Stimulated activated effector memory CD8-positive, alpha-beta T cell treated with anti-CD3 and anti-CD28 coated beads, Interleukin-12 subunit alpha, Interleukin-12 subunit beta, amount 100 ng/mL, for 72 hours (primary cell): ENCODE measurements at regions not wholly inside any gene's neighbourhood (a gene's known extent, or its start where the extent isn't known, plus 50 kb on each side); places are given as distances from the start of the nearest gene placed in this dataset.
"Not testable (repeated sequence)": the region's sequence is repeated elsewhere in the genome, so short reads cannot be mapped to it uniquely, and the experiment has no call there.

Experiments
- ATAC-seq: fragments of 150-1000 bp; cut with Tn5 transposase; 2 replicates; pipeline ENCODE4 v1.10.0; 2021
- DNase-seq, 2 donors: peaks; one replicate each; pipeline ENCODE4 v3.0.0; 2021 to 2022; ENCODE audit warnings: low spot score in 2 of 2
- H3K27ac Mint-ChIP-seq: one replicate; pipeline ENCODE4 v1.8.0; 2022; ENCODE audit warnings: mild to moderate bottlenecking, mixed read lengths
- H3K36me3 Mint-ChIP-seq: one replicate; pipeline ENCODE4 v1.8.0; 2022; ENCODE audit warnings: mild to moderate bottlenecking, mixed read lengths
- H3K4me1 Mint-ChIP-seq: one replicate; pipeline ENCODE4 v1.8.0; 2022; ENCODE audit warnings: mixed read lengths
- H3K4me3 Mint-ChIP-seq: one replicate; pipeline ENCODE4 v1.8.0; 2022; ENCODE audit warnings: mild to moderate bottlenecking, mixed read lengths
- H3K9me3 Mint-ChIP-seq: one replicate; pipeline ENCODE4 v1.8.0; 2022; ENCODE audit warnings: mixed read lengths

DNA sequence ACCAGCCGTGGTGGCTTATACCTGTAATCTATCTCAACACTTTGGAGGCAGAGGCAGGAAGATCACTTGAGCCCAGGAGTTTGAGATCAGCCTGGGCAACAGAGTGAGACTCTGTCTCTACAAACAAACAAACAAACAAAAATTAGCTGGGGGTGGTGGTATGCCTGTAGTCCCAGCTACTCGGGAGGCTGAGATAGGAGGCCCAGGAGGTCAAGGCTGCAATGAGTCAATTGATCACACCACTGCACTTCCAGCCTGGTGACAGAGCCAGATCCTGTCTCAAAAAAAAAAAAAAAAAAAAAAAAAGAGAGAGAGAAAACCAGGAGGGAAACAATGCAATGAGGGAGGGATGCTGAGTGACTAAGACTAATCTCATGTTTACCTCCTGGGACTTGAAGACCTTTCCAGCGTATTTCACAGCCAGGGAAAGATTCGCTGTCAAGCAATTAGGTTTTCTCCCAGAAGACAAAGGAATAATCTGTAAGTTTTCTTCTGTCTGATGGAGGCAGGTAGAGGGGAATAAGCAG, 51.1 kb upstream of the MIER3 start:
- DNase-seq = no peak
- Mint-ChIP-seq H3K9me3 (no peaks in the 10 kb centered on the region), H3K4me3 (no peak overlapping the region), H3K36me3 (no peaks in the 10 kb centered on the region), H3K27ac (no peak overlapping the region), H3K4me1 (no peaks in the 10 kb centered on the region)
- ATAC-seq = no peak

DNA sequence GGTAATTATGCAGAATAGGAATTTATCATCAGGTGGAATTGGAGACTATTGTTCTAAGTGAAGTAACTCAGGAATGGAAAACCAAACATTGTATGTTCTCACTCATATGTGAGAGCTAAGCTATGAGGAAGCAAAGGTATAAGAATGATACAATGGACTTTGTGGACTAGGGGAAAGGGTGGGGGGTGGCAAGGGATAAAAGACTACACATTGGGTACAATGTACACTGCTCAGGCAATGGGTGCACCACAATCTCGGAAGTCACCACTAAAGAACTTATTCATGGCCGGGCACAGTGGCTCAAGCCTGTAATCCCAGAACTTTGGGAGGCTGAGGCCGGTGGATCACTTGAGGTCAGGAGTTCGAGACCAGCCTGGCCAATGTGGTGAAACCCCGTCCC, 51.6 kb upstream of the MIER3 start:
- H3K36me3 Mint-ChIP-seq, ATAC-seq, H3K27ac Mint-ChIP-seq, H3K9me3 Mint-ChIP-seq, H3K4me1 Mint-ChIP-seq, H3K4me3 Mint-ChIP-seq, DNase-seq: not testable (repeated sequence)

DNA sequence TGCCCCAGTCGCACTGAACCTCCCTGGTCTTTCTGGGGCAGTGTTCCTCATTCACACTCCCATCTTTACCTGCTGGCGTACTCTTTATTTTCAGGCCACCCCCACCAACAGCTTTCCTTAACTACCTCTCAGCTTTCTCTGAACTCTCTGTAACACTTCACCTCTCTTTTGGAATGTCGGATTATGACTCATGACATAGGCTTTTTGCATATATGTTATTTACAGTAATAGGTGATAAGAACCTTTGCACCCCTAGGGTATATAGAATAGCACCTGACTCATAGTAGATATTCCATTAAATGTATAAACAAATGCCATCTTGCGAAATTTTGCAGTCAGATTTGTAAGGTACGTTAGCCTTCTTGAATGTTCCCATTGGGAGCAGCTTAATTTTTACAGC, 52.9 kb upstream of the MIER3 start:
- no peaks in the 10 kb centered on the region for H3K4me1 Mint-ChIP-seq
- H3K4me3 Mint-ChIP-seq = no peak overlapping the region
- ATAC-seq (no peak), DNase-seq (no peak)
- no peaks in the 10 kb centered on the region for H3K9me3 Mint-ChIP-seq
- H3K27ac Mint-ChIP-seq = no peak overlapping the region
- no peaks in the 10 kb centered on the region for H3K36me3 Mint-ChIP-seq

DNA sequence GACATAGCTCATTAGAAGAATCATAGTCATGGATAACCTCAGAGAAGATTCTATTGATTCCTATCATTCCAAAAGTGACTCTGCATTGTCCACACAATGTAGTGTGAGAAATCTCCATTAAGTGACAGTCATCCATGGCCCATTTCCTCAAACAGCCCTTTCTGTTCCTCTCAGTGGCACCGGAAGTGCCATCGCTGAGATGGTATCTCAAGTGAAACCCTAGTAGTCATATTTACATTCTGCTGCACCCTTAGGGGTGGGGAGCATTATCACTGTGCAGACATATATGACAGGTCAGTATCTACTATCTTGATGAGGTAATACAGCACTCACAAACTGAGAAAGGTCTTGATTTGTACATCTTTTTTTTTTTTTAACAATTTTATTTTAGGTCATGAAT, 55.4 kb upstream of the MIER3 start:
- Mint-ChIP-seq H3K36me3 (no peaks in the 10 kb centered on the region), H3K4me3 (no peak overlapping the region), H3K9me3 (no peaks in the 10 kb centered on the region), H3K27ac (no peak overlapping the region), H3K4me1 (no peaks in the 10 kb centered on the region)
- ATAC-seq (peak; percentile 73), DNase-seq (no peak)

DNA sequence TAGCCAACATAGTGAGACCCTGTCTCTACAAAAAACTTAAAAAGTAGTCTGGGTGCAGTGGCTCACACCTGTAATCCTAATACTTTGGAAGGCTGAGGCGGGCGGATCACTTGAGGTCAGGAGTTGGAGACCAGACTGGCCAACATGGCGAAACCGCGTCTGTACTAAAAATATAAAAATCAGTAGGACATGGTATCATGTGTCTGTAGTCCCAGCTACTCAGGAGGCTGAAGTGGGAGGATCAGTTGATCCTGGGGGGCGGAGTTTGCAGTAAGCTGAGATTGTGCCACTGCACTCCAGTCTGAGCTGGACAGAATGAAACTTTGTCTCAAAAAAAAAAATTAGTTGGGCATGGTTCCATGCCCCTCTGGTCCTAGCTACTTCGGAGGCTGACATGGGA, 57.9 kb upstream of the MIER3 start:
- Mint-ChIP-seq H3K36me3 (no peaks in the 10 kb centered on the region), H3K4me1 (no peaks in the 10 kb centered on the region), H3K9me3 (no peaks in the 10 kb centered on the region), H3K27ac (no peak overlapping the region), H3K4me3 (no peak overlapping the region)
- ATAC-seq = no peak
- DNase-seq = no peak

DNA sequence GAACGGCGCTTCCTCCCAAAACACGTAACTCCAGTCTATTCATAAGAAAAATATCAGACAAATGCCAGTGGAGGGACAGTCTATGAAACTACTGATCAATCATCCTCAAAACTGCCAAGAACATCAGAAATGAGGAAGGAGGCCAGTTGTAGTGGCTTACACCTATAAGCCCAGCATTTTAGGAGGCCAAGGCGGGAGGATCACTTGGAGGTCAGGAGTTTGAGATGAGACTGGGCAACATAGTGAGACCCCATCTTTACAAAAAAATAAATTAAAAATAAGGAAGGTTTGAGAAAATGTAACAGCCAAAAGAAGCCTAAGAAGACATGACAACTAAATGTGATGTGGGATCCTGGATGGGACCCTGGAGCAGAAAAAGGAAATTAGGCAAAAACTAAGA, 58.9 kb upstream of the MIER3 start:
- no peak overlapping the region for H3K27ac Mint-ChIP-seq
- H3K36me3 Mint-ChIP-seq = no peaks in the 10 kb centered on the region
- H3K4me1 Mint-ChIP-seq = no peaks in the 10 kb centered on the region
- no peaks in the 10 kb centered on the region for H3K9me3 Mint-ChIP-seq
- no peak for DNase-seq
- no peak overlapping the region for H3K4me3 Mint-ChIP-seq
- ATAC-seq = no peak

DNA sequence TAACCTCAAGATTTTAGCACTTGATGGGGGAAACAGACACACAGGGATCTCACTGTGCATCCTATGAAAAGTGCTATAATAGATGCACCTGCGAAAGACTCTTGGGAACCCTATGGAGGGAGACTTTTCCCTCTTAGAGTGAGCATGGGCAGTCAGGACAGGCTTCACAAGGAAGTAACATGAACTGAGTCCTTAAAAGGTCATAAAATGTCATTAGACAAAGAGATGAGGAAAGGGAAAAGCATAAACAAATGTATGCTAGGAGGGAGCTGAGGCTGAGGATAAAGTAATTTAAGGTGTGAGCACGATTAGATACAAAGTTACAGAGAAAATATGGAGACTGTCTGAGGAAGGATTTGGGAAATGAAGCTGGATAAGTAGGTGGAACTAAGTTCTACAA, 60.6 kb upstream of the MIER3 start:
- Mint-ChIP-seq H3K4me3 (no peak overlapping the region), H3K36me3 (no peaks in the 10 kb centered on the region), H3K4me1 (no peaks in the 10 kb centered on the region), H3K27ac (no peak overlapping the region), H3K9me3 (no peaks in the 10 kb centered on the region)
- no peak for ATAC-seq
- no peak for DNase-seq

DNA sequence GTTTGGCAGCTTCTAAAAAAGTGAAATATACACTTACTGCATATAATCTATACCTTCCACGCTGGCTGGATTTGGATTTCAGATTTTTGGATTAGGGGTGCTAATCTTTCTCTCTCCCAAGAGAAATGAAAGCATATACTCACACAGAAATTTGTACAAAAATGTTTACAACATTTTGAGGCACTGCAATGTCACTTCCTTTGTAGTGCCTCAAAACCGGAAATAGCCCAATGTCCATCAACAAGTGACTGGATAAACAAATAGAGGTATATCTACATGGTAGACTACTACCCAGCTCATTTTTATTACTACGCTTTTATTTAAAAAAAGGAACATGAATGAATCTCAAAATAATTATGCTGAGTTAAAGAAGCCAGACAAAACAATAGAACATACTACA, 74.0 kb upstream of the MIER3 start:
- Mint-ChIP-seq H3K27ac (no peak overlapping the region), H3K4me3 (no peak overlapping the region), H3K36me3 (no peaks in the 10 kb centered on the region), H3K4me1 (peaks cover 7% of the 10 kb centered on the region), H3K9me3 (no peaks in the 10 kb centered on the region)
- DNase-seq (no peak), ATAC-seq (no peak)

DNA sequence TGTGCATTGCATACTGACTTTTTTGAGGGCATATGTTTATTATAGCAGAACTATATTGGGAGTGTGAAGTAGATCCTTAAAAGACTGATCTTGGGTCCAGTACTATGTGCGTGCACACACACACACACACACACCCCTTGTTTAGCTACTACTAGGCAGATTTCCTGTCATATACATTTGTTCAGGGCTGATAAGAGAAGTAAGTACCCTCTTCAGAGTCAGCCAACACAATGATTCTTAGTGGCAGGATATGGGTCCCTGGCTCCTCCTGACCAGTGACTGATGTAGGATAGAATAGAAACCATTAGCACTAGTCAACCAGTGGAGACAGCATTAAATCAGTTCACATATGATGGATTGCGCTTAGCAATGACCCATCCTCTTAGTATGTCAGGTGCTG, 76.2 kb upstream of the MIER3 start:
- no peaks in the 10 kb centered on the region for H3K36me3 Mint-ChIP-seq
- no peak overlapping the region for H3K27ac Mint-ChIP-seq
- H3K9me3 Mint-ChIP-seq = no peaks in the 10 kb centered on the region
- no peak overlapping the region for H3K4me3 Mint-ChIP-seq
- peaks cover 16% of the 10 kb centered on the region for H3K4me1 Mint-ChIP-seq
- ATAC-seq = no peak
- no peak for DNase-seq

DNA sequence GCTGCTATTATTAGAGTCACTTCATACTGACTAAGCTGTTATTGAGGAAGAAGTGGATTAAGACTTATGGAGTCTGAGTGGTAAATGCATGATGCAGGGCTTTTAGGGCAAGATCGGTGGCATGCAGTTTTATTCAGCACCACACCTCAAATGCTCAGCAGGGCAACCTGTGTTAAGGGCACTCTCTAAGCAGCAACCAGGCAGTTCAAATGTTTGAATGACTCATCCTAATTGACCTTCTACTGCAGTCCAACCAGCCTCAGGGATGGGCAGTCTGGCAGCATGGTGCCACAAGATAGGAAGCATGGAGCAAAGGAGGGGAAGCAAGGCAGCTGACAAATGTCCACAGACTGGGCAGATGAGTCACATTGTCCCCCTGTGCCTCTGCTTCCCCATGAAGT, 80.2 kb upstream of the MIER3 start:
- DNase-seq (no peak), ATAC-seq (no peak)
- H3K36me3 Mint-ChIP-seq = no peaks in the 10 kb centered on the region
- H3K27ac Mint-ChIP-seq = no peak overlapping the region
- H3K4me3 Mint-ChIP-seq = no peak overlapping the region
- peaks cover 16% of the 10 kb centered on the region for H3K4me1 Mint-ChIP-seq
- H3K9me3 Mint-ChIP-seq = no peaks in the 10 kb centered on the region

DNA sequence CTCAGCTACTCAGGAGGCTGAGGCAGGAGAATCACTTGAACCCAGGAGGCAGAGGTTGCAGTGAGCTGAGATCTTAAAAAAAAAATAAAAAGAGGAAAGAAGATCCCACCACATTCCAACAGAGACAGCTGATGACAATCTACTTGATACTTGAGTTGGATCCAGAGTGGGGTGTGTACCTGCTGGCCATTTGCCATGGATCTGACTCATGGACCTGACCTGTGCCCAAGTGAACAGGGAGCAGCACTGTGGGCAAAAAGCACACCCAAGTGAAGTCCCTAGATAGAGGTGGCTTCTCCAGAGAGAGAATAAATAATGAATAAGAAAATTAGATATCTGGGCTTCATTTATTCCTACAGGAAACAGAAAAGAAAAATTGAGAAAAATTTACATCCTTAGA, 81.2 kb upstream of the MIER3 start:
- H3K9me3 Mint-ChIP-seq = no peaks in the 10 kb centered on the region
- H3K36me3 Mint-ChIP-seq = no peaks in the 10 kb centered on the region
- peaks cover 16% of the 10 kb centered on the region for H3K4me1 Mint-ChIP-seq
- ATAC-seq (no peak), DNase-seq (no peak)
- H3K27ac Mint-ChIP-seq = no peak overlapping the region
- H3K4me3 Mint-ChIP-seq = no peak overlapping the region

DNA sequence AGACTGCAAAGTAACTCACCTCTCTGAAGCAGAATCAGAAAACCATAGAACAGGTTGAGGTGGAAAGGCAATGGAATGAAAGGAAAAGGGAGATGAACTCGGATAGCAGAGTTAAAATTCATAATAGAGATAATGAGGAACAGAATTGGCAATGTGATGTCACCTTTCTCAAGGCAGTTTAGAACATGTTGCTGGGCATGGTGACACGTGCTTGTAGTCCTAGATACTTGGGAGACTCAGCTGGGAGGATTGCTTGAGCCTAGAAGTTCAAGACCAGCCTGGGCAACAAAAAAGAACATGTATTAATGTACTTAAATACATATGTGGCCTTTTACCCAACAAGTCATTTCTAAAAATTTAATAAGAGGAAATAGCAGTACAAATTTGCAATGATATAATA, 81.6 kb upstream of the MIER3 start:
- Mint-ChIP-seq H3K9me3 (no peaks in the 10 kb centered on the region), H3K4me1 (peaks cover 16% of the 10 kb centered on the region), H3K27ac (no peak overlapping the region), H3K36me3 (no peaks in the 10 kb centered on the region), H3K4me3 (no peak overlapping the region)
- ATAC-seq (no peak), DNase-seq (no peak)

DNA sequence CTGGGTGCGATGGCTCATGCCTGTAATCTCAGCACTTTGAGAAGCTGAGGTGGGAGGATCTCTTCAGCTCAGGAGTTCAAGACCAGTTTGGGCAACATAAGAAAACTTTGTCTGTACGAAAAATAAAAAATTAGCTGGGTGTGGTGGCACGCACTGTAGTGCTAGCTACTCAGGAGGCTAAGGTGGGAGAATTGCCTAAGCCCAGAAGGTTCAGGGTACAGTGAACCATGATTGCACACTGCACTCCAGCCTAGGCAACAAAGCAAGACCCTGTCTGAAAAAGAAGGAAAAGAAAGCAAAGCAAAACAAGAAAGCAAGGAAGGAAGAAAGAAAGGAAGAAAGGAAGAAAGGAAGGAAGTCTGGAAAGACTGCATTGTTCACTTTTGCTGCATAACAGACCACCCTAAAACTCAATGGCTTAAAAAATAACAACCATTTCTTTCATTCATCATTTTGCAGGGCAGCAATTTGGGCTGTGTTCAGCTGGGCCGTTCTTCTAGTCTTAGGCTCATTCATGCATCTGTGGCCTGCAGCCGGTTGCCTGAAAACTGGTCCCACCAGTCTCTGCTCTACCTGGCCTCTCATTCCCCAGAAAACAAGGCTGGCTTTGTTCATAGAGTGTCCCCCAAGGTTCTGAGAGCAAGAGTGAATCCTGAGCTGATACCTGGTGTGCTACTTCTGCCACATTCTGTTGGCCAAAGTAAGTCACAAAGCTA, 82.4 kb upstream of the MIER3 start:
- DNase-seq = no peak
- no peak for ATAC-seq
- H3K27ac Mint-ChIP-seq = no peak overlapping the region
- H3K4me3 Mint-ChIP-seq = no peak overlapping the region
- H3K9me3 Mint-ChIP-seq = no peaks in the 10 kb centered on the region
- no peaks in the 10 kb centered on the region for H3K36me3 Mint-ChIP-seq
- peaks cover 16% of the 10 kb centered on the region for H3K4me1 Mint-ChIP-seq

DNA sequence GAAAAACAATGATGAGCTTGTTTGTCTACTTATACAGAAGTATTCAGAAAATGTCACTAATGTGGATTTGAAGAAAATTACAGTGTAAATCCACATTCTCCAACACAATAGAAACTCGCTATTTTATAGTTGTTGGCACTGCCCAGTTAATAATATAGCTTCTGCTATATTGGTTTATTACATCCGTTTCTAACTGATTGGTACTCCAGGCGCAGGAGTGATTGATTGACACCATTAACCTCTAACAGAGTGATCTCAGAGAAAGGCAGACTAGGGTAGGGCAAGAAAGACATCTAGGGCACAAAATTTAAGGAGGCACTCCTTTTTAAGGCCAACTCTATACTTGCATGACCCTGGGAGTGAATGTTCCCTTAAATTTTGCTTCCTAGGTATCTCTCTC, 84.0 kb upstream of the MIER3 start:
- H3K4me3 Mint-ChIP-seq = no peak overlapping the region

DNA sequence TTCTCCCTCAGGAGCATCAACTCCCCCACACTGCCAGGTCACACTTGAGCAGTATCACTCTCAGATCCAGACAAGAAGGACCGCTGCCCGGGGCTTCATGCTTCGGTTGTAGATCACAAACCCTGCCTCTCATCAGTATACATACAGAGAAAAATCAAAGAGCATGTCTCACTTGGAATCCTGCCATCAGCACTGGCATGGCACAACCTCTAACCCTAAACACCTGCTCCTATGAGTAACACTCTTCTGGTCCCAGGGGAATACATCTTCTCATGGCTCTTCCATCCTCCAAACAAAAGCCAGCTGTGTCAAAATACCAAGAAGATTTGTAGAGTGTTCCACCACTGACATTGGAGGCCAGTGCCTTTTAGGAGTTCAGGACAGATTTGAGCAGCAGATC, 84.8 kb upstream of the MIER3 start:
- H3K9me3 Mint-ChIP-seq = no peaks in the 10 kb centered on the region
- H3K36me3 Mint-ChIP-seq = no peaks in the 10 kb centered on the region
- peaks cover 1% of the 10 kb centered on the region for H3K4me1 Mint-ChIP-seq
- H3K27ac Mint-ChIP-seq = no peak overlapping the region
- no peak for DNase-seq
- no peak overlapping the region for H3K4me3 Mint-ChIP-seq
- no peak for ATAC-seq

More for the DNA sequence above, 84.0 kb upstream of the MIER3 start:
- Mint-ChIP-seq H3K4me1 (peaks cover 9% of the 10 kb centered on the region), H3K27ac (no peak overlapping the region), H3K9me3 (no peaks in the 10 kb centered on the region), H3K36me3 (no peaks in the 10 kb centered on the region)
- DNase-seq (no peak), ATAC-seq (no peak)

DNA sequence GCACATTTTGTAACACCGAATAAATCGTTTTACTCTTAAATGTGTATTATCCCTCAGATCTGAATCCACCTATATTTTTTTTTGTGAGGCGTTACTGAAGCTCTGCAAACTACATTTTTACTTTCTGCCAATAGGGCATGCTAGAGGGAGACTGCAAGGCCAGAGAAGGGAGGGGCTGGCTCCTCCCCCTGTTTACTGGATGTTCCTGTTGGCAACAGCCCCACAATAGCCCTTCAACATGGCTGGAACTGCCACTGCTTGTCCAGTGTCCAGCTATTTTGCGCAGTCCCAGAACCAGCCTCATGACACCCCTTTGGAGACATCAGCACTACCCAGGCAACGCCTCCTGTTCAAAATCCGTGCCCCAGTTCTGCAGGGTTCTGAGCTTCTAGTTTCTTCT, 85.4 kb upstream of the MIER3 start:
- no peak overlapping the region for H3K4me3 Mint-ChIP-seq
- H3K27ac Mint-ChIP-seq = no peak overlapping the region
- H3K4me1 Mint-ChIP-seq = no peaks in the 10 kb centered on the region
- H3K36me3 Mint-ChIP-seq = no peaks in the 10 kb centered on the region
- no peaks in the 10 kb centered on the region for H3K9me3 Mint-ChIP-seq
- DNase-seq = no peak
- ATAC-seq = no peak

DNA sequence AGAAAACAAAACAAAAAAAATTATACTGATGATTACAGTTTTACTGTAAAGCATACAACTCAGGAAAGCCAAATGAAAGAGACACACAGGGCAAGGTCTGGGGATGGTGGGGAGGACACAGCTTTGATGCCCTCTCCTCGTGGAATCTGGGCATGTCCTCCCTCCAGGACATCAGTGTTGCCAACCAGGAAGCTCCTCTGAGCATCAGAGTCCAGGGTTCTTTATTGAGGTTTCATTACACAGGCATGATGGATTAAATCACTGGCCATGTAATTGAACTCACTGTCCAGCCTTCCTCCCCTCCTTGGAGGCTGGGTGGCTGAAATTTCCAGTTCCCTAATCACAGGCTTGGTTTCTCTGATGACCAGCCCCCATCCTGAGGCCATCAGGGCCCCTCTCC, 89.6 kb upstream of the MIER3 start:
- Mint-ChIP-seq H3K9me3 (no peaks in the 10 kb centered on the region), H3K27ac (no peak overlapping the region), H3K4me1 (no peaks in the 10 kb centered on the region), H3K4me3 (no peak overlapping the region), H3K36me3 (no peaks in the 10 kb centered on the region)
- DNase-seq = no peak
- no peak for ATAC-seq
